ENCODE measurements at regions not wholly inside any gene's neighbourhood (a gene's known extent, or its start where the extent isn't known, plus 50 kb on each side); places are given as distances from the start of the nearest gene placed in this dataset.
A peak's percentile ranks its signal among the peaks of the same experiment; 100 is the strongest.

DNA sequence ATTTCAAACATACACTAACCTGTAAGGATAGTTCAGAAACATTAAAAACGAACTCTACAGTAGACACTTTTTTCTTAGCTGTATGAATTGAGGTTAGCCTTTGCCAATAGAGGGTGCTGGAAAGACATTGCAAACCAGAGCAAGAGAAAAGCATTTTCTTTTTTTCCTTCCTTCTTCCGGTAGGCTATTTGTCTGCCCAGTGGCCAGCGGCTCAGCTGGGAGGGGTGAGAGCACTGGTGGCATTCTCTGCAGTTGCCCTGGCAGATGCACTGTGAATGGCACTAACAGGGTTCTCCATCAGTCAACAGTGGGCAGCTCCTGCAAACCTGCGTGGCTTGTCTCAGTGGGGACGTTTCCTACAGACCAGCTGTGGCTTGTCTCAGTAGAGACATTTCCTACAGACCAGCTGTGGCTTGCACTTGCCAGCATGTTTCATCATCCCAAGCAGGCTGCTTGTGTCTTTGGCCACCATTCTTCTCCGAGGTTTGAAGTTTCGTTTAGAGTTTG is 984.5 kb upstream of the CDH18 start:
- TF ChIP-seq CTCF (IDR thresholded peaks at IDR 0.05), result no peak
- no peak for TF ChIP-seq POLR2A (IDR thresholded peaks at IDR 0.05)
- peak in 3 of 4 donors; percentile 50 to 69 (median 65) for TF ChIP-seq POLR2AphosphoS5 (IDR thresholded peaks at IDR 0.05)
